GM12892 (cell line): ENCODE measurements at regions not wholly inside any gene's neighbourhood (a gene's known extent, or its start where the extent isn't known, plus 50 kb on each side); places are given as distances from the start of the nearest gene placed in this dataset.

ENCODE experiments used
- DNase-seq: peaks from one replicate; pipeline ENCODE4 v3.0.0; 2011; ENCODE audit not compliant: insufficient read length
- FAIRE-seq: peaks from 2 replicates; lab custom pipeline; 2011; peaks lifted over from hg19 to GRCh38; lab: Jason Lieb, UNC
- POLR2A ChIP-seq: IDR thresholded peaks from 2 replicates; pipeline ENCODE4 v1.6.1; 2011; ENCODE audit warnings: low read depth, low read length, control low read depth
- POLR2AphosphoS5 ChIP-seq: IDR thresholded peaks from 2 replicates; pipeline ENCODE4 v1.6.1; 2011; ENCODE audit warnings: low read depth, low read length, control low read depth
- TAF1 ChIP-seq: IDR thresholded peaks from 2 replicates; pipeline ENCODE4 v1.6.1; 2011; ENCODE audit warnings: low read depth, mild to moderate bottlenecking, control low read depth, low read length, borderline replicate concordance

DNA sequence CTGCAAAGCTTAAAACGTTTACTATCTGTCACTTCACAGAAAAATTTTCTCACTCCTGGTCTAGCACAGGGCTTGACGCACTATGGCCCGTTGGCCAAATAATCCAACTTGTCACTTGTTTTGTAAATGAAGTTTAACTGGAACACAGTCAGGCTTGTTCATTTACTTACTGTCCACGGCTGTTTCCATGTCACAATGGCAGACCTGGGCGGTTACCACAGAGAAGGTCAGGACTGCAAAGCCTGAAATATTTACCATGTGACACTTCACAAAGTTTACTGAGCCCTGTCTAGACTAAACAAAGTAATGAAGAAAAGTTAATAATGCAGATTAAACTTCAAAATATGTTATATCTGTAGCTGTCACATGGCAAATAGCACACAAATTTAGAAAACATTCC lies 273.0 kb upstream of the GYPC start:
- TF ChIP-seq POLR2A (no peak), TAF1 (no peak), POLR2AphosphoS5 (no peak)
- FAIRE-seq, result no peak

DNA sequence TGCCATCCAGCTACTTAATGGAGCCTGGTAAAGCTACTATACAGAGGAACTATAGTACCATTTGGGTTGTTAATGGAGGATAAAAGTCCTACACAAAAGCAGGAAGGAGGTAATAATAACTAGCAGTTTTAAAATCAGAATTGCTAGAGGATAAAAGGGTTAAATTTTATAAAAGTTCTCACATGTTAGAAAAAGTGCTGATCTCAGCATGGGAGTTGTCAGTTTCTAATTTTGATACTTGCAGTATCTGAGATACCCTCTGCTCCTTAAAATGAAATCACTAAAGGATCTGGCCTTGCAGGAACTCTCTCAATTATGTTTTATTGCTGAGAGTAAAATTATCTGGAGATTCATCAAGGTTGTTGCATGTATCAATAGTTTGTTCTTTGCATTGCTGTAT lies 272.2 kb upstream of the GYPC start:
- FAIRE-seq, result no peak
- TF ChIP-seq TAF1 (no peak), POLR2AphosphoS5 (no peak), POLR2A (no peak)
- no peak for DNase-seq

More for the DNA sequence above, 273.0 kb upstream of the GYPC start:
- no peak for DNase-seq

DNA sequence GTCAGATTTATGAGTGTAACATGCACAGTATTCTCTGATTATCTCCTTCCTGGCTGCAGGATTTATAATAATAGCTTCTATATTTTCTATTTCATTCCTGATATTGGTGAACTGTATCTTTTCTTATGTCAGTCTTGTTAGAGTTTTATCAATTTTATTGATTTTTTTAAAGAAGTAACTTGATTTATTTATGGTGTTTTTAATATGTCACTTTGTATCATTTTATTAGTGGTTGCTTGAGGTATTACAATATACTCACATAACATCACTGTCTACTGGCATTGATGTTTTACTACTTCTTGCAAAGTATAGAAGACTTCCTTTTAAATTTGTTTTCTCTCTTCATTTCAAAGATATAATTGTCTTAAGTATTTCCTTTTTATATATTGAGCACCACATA lies 270.5 kb upstream of the GYPC start:
- FAIRE-seq, result no peak

DNA sequence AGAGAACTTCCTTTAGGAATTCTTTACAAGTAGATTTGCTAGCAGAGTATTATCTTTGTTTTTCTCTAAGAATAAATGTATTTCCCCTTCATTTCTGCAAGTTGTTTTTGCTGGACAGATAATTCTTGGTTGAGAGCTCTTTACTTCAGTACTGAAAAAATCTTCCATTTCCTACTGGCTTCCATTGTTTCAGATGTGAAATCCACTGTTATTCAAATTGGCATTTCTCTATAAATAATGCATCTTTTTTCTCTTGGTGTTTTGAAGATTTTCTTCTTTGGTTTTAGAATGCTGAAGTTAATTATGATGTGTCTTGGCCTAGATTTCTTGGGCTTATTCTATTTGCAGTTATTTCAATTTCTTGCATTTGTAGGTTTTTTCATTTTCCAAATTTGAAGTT lies 270.0 kb upstream of the GYPC start:
- TF ChIP-seq TAF1 (no peak), POLR2A (no peak), POLR2AphosphoS5 (no peak)
- FAIRE-seq (no peak), DNase-seq (no peak)

More for the DNA sequence above, 270.5 kb upstream of the GYPC start:
- TF ChIP-seq POLR2AphosphoS5, result no peak
- TF ChIP-seq POLR2A, result no peak
- TF ChIP-seq TAF1, result no peak
- DNase-seq, result no peak

DNA sequence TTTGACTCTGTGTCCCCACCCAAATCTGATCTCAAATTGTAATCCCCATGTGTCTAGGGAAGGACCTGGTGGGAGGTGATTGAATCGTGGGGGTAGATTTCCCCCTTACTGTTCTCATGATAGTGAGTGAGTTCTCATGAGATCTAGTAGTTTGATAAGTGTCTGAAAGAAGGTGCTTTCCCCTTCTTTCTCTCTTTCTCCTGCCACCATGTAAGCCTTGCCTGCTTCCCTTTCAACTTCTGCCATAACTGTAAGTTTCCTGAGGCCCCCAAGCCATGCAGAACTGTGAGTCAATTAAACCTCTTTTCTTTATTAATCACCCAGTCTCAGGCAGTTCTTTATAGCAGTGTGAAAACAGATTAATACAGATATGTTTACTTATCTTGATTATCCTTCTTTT lies 266.5 kb upstream of the GYPC start:
- FAIRE-seq, result no peak
- TF ChIP-seq POLR2A, result no peak
- TF ChIP-seq POLR2AphosphoS5, result no peak
- TF ChIP-seq TAF1, result no peak
- no peak for DNase-seq

DNA sequence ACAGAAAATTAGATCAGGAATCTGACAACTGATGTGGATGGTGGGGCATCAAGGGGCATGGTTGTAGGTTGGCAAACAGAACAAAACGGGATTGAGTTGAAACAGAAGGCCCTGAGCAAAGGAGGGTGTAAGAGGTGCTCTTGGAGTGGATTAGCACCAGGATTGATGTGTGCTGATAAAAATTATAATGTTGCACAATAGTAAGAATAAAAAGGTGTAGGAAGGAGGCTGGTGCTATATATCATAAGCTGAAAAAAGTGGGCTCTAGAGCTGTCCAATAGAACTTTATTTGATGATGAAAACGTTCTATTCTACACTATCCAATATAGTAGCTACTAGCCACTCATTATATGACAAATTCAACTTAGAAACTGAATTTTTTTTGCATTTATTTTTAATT lies 263.1 kb upstream of the GYPC start:
- no peak for DNase-seq
- TF ChIP-seq POLR2AphosphoS5 (no peak), TAF1 (no peak), POLR2A (no peak)
- no peak for FAIRE-seq

DNA sequence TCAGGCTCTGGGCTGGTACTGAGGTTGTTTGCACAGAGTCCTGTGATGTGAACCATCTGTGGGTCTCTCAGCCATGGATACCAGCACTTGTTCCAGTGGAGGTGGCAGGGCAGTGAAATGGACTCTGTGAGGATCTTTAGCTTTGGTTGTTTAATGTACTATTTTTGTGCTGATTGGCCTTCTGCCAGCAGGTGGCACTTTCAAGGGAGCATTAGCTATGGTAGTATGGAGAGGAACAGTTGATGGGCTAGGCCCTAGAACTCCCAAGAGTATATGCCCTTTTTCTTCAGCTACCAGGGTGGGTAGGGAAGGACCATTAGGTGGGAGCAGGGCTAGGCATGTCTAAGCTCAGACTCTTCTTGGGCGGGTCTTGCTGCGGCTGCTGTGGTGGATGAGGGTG lies 257.0 kb upstream of the GYPC start:
- TF ChIP-seq POLR2A, result no peak
- TF ChIP-seq TAF1, result no peak
- no peak for TF ChIP-seq POLR2AphosphoS5
- DNase-seq (no peak), FAIRE-seq (no peak)

DNA sequence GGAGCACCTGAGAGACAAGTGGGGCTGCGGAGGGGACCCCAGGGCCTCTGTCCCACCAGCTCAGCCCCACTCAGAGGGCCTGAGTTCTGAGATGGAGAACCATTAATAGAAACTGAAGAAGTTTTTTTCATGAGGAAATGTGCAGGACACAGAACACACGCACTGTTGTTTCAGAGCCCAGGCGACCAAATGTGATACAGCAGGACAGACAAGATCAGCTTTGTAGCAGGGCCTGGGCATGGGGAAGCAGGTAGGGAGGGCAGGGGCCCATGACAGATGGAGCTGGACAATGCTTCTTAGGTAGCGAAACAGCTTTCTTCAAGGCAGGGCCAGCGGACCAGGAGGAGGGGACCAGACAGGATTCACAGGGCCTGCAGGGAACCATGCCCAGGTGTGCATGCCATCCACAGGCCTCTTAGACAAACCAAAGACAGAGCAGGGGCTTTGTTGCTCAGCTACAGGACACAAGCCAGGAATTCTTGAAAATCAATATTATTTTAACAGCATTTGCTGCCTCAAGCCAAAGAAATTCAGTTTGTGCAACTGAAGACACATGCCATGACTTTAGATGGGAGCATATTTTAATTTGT lies 252.8 kb upstream of the GYPC start:
- no peak for TF ChIP-seq TAF1
- no peak for TF ChIP-seq POLR2A
- no peak for TF ChIP-seq POLR2AphosphoS5
- FAIRE-seq (no peak), DNase-seq (no peak)

DNA sequence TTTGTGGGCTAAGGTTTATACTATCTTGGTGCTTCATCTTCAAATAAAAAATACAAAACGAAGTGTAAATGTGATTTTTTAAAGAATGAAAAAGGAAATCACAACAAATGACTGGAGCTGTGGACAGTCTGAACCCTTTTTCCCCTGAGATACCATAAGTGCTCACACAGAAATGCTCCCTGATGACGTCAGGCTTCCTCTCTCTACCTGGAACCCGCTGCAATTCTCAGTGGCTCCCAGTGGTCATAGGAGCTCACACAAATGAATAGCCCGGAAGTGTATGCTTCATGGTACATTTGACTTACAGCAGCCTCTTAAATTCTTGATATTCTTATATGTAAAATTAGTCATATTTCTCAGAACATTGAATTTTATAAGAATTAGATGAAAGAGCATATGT lies 249.7 kb upstream of the GYPC start:
- no peak for DNase-seq
- TF ChIP-seq POLR2A, result no peak
- TF ChIP-seq TAF1, result no peak
- TF ChIP-seq POLR2AphosphoS5, result no peak
- no peak for FAIRE-seq

DNA sequence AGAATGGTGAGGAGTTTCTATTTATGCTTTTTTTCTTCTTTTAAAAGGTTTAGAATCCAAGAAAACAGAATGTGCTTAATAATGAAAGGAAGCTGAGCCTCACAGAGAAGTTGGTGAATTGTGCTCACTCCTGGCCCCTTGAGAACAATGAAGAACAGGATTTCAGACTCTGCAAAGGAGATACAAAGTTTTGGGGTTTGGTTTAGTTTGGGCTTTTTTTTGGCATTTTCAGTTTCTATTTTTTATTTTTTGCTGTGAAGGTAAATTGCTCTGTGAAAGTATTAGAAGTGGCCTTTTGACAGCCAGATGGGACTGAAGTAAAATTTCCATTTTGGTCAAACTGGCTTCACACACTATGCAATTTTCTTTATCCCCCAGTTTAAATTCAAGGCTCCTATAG lies 247.3 kb upstream of the GYPC start:
- FAIRE-seq (no peak), DNase-seq (no peak)
- TF ChIP-seq POLR2A, result no peak
- no peak for TF ChIP-seq POLR2AphosphoS5
- no peak for TF ChIP-seq TAF1

DNA sequence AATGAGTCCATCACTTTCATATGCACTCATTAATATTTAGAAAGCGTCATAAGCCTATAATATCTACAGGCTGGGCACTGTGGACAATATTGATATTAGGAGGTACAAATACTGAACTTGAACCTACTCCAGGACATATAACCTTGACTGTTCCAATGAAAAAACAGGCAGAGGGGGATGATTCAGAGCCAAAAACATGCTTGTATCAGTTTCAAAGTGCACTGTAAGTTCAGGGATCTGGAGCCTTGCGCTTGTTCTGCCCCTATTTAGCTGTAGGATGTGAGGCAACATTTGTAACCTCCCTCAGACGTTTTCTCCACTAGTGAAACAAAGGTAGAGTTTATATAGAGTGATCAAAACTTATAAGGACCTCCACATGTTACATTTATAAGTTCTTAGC lies 246.1 kb upstream of the GYPC start:
- TF ChIP-seq POLR2A (no peak), TAF1 (no peak), POLR2AphosphoS5 (no peak)
- no peak for FAIRE-seq
- DNase-seq, result no peak

DNA sequence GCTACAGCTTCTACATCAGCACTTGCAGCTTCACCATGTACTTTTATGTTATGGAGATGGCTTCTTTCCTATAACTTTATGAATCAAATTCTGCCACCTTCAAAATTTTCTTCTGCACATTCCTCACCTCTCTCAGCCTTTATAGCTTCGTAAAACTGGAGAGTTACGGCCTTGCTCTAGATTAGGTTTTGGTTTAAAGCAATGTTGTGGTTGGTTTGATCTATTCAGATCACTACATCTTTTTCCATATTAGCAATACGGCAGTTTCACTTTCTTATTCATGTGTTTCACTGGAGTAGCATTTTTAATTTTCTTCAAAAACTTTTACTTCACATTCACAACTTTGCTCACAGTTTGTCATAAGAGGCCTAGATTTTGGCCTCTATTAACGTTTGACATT lies 242.9 kb upstream of the GYPC start:
- TF ChIP-seq TAF1 (no peak), POLR2A (no peak), POLR2AphosphoS5 (no peak)
- DNase-seq (no peak), FAIRE-seq (no peak)

DNA sequence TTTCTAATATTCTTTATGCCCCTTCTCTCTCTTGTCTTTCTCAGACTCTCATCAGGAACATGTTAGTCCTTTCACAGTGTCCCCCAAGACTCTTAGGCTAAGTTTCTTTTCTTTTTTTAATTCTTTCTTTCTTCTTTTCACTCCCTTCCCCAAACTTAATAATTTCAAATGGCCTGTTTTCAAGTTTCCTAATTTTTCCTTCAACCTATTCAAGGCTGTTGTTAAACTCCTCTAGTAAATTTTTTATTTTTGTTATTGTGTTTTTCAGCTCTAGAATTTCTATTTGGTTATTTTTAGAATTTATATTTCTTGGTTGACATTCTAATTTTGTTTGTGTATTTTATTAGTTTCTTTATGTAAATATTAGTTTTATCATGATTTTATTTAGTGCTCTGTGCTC lies 236.6 kb upstream of the GYPC start:
- no peak for TF ChIP-seq POLR2AphosphoS5
- no peak for TF ChIP-seq TAF1
- no peak for TF ChIP-seq POLR2A
- no peak for FAIRE-seq
- DNase-seq, result no peak

DNA sequence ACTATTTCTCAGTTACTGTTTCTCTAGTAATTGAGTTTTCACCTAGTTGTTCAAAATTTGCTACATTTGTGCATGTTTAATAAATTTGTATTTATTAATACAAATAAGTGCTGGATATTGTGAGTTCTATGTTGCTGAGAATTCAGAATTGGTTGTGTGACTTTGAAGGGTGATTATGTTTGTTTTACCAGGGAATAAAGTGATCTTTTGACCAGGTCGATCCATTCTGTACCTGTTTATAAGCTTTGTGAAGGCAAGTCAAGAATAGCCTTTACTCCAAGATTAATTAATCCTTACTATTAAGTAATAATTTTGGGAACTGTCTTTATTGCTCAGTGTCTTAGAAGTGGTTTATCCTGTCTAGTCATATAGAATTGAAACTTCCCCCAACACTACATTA lies 230.0 kb upstream of the GYPC start:
- FAIRE-seq, result no peak
- DNase-seq, result no peak
- TF ChIP-seq POLR2A (no peak), POLR2AphosphoS5 (no peak), TAF1 (no peak)
